HepG2 (cell line): ENCODE measurements at regions not wholly inside any gene's neighbourhood (a gene's known extent, or its start where the extent isn't known, plus 50 kb on each side); places are given as distances from the start of the nearest gene placed in this dataset.

Source experiments
- ATAC-seq: fragments of 200-7000 bp; cut with Tn5 transposase; 3 replicates; pipeline ENCODE4 v1.9.1; 2020; ENCODE audit warnings: mild to moderate bottlenecking, moderate library complexity
- BruUV-seq: library from RNA; stranded (reverse); fragments of 400-500 nt; replicated peaks from 2 replicates; lab custom pipeline; 2021; lab: Mats Ljungman, UMichigan
- CTCF ChIA-PET: fragments of 300-600 bp; formaldehyde crosslinking; extraction: SDS; loops from one replicate; lab custom pipeline; 2021; ENCODE audit warnings: low total read pairs, inconsistent platforms, low intra/inter-chr PET ratio; lab: Yijun Ruan, JAX
- POLR2A ChIA-PET: fragments of 350-600 bp; sonication (Branson Sonifier 250); formaldehyde crosslinking; loops from one replicate; lab custom pipeline; 2020; ENCODE audit warnings: antibody characterized with exemption, inconsistent platforms; lab: Yijun Ruan, JAX
- DNase-seq: peaks from one replicate; pipeline ENCODE4 v3.0.0-alpha.2; 2015; ENCODE audit warnings: low spot score
- FAIRE-seq: peaks from 3 replicates; lab custom pipeline; 2011; peaks lifted over from hg19 to GRCh38; lab: Jason Lieb, UNC
- H2AFZ ChIP-seq: one replicate; pipeline ENCODE4 v1.6.1; 2011; ENCODE audit warnings: low read length, inconsistent platforms
- H3K27ac ChIP-seq: fragments of 300-600 bp; 3 replicates; pipeline ENCODE4 v1.8.0; 2011; ENCODE audit warnings: mixed run types, mild to moderate bottlenecking, mixed read lengths, low read length, inconsistent platforms; ENCODE audit not compliant: insufficient read depth; ENCODE audit errors: extremely low read length
- H3K27me3 ChIP-seq, 2 experiments: fragments of 200-600 bp in 1 of 2; 2 replicates in 1 of 2; 3 replicates in 1 of 2; pipeline versions ENCODE4 v1.6.0 to v1.8.0; 2011; ENCODE audit warnings: low read length in 2 of 2, mild to moderate bottlenecking in 2 of 2, moderate library complexity in 2 of 2, inconsistent platforms in 1 of 2; ENCODE audit not compliant: insufficient read depth in 2 of 2, control insufficient read depth in 1 of 2
- H3K36me3 ChIP-seq, 2 experiments: fragments of 200-600 bp in 1 of 2; replicated peaks in 1 of 2; 2 replicates in 1 of 2; 3 replicates in 1 of 2; pipeline versions ENCODE4 v1.5.1 to v1.8.0; 2011; ENCODE audit warnings: low read length in 2 of 2, inconsistent platforms in 1 of 2; ENCODE audit not compliant: insufficient read depth in 2 of 2, control insufficient read depth in 1 of 2
- H3K4me1 ChIP-seq: 2 replicates; pipeline ENCODE4 v1.5.1; 2012; ENCODE audit warnings: low read length, inconsistent platforms; ENCODE audit not compliant: insufficient read depth
- H3K4me2 ChIP-seq: 2 replicates; pipeline ENCODE4 v1.6.0; 2011; ENCODE audit warnings: low read depth, low read length, inconsistent platforms
- H3K4me3 ChIP-seq, 3 experiments: fragments of 200-600 bp in 1 of 3; sonication (generic), shearing (Covaris generic) in 1 of 3; replicated peaks in 1 of 3; 2 replicates each; pipeline ENCODE4 v1.5.1; 2011 to 2016; ENCODE audit warnings: low read length in 3 of 3, inconsistent platforms in 2 of 3, low read depth in 2 of 3, mild to moderate bottlenecking in 2 of 3, control low read depth in 1 of 3, mixed read lengths in 1 of 3; ENCODE audit not compliant: insufficient read depth in 1 of 3
- H3K79me2 ChIP-seq: one replicate; pipeline ENCODE4 v1.6.1; 2011; ENCODE audit warnings: low read length, inconsistent platforms; ENCODE audit not compliant: insufficient read depth
- H3K9ac ChIP-seq: 2 replicates; pipeline ENCODE4 v1.6.0; 2011; ENCODE audit warnings: mild to moderate bottlenecking, low read depth, low read length, inconsistent platforms; ENCODE audit not compliant: insufficient read depth
- H3K9me3 ChIP-seq: 2 replicates; pipeline ENCODE4 v1.5.1; 2012; ENCODE audit warnings: mild to moderate bottlenecking, low read length
- H4K20me1 ChIP-seq: 2 replicates; pipeline ENCODE4 v1.6.0; 2011; ENCODE audit warnings: inconsistent platforms, mild to moderate bottlenecking, low read length, moderate library complexity; ENCODE audit not compliant: insufficient read depth
- KLF9 ChIP-seq: IDR thresholded peaks from 2 replicates; pipeline ENCODE4 v1.6.1; 2016; ENCODE audit warnings: low read depth
- NR2C2 ChIP-seq: sonication (generic); formaldehyde crosslinking; IDR thresholded peaks from 2 replicates; pipeline ENCODE4 v1.4.0; 2020; ENCODE audit warnings: missing genetic modification reagents, mild to moderate bottlenecking, moderate library complexity, borderline replicate concordance
- XBP1 ChIP-seq: sonication (generic); formaldehyde crosslinking; IDR thresholded peaks from 2 replicates; pipeline ENCODE4 v1.5.0; 2020; ENCODE audit warnings: missing genetic modification reagents
- ZFP90 ChIP-seq: sonication (generic); formaldehyde crosslinking; IDR thresholded peaks from 2 replicates; pipeline ENCODE4 v1.8.0; 2022; ENCODE audit warnings: missing genetic modification reagents, mild to moderate bottlenecking, inconsistent platforms, borderline replicate concordance
- WGBS: methylation state at CpG from one replicate; pipeline ENCODE4 v1.1.6; 2017; ENCODE audit warnings: low lambda C conversion rate; 5-methylcytosine and 5-hydroxymethylcytosine counted together
- in situ Hi-C: cut with HindIII; loops from 2 replicates; pipeline ENCODE4 v1.10.0; 2017; ENCODE audit warnings: low pct_unique_long_range_greater_than_20kb; ENCODE audit not compliant: extremely low pct_ligation_motif_present
- intact Hi-C: fragments of 100-400 bp; cut with micrococcal nuclease; formaldehyde crosslinking; loops from one replicate; pipeline ENCODE4 v1.10.0; 2022; ENCODE audit not compliant: unreplicated experiment
- TF ChIP-seq, protein P1 (sequence below): fragments of 450-650 bp; IDR thresholded peaks from 2 replicates; pipeline ENCODE4 v1.6.1; 2016
- TF ChIP-seq, protein P2 (sequence below): IDR thresholded peaks from 2 replicates; pipeline ENCODE4 v1.6.1; 2016; ENCODE audit warnings: mild to moderate bottlenecking
- TF ChIP-seq, protein P3 (sequence below): sonication (generic); formaldehyde crosslinking; IDR thresholded peaks from 2 replicates; pipeline ENCODE4 v1.8.0; 2023; ENCODE audit warnings: mild to moderate bottlenecking, missing genetic modification reagents
- TF ChIP-seq, protein P4 (sequence below): IDR thresholded peaks from 2 replicates; pipeline ENCODE4 v1.6.1; 2012; ENCODE audit warnings: low read depth, low read length, improper control_type of control experiment
- TF ChIP-seq, protein P5 (sequence below): sonication (generic); formaldehyde crosslinking; conservative IDR thresholded peaks from 2 replicates; pipeline ENCODE4 v1.8.1; 2023; ENCODE audit warnings: missing genetic modification reagents
- TF ChIP-seq, protein P6 (sequence below): sonication (generic); formaldehyde crosslinking; IDR thresholded peaks from 2 replicates; pipeline ENCODE4 v1.5.1; 2020; ENCODE audit warnings: missing genetic modification reagents, mild to moderate bottlenecking, borderline replicate concordance

DNA sequence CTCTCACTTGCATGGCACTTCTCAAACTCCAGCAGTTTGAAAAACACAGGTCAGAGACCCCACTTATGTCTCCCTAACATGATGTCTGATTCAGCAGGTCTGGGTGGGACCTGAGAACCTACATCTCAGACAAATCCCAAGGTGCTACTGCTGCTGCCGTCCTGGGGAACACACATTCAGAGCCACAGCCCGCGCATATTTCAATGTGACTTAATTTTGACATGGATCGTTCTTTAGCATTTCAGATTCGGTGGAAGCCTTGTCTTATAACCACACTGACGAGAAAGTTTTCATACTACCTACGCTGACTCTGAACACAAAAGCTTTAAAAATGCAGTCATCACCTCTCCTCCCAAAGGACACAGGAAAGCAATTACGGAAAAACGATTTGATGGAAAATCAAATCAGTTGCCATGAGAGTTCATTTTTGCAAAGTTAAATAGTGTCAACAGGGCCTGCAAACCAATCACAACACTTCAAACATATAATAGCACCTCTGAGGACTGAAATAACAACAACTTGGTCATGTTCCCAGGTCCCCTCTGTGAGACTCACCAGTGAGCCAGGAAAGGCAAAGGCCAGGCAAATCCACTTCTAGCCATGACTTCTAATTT is 132.6 kb downstream of the SHANK2 start:
- Histone ChIP-seq H2AFZ (no peak overlapping the region), H3K27ac (no peak overlapping the region), H4K20me1 (peaks cover 10% of the 10 kb centered on the region; the same call in 1 of the 2 replicates)
- WGBS: 98% methylated on average over 9 of the region's 9 CpGs
- BruUV-seq: no TSS peak
- TF ChIP-seq ZFP90 (no peak), XBP1 (CRISPR knock-in tag) (no peak), NR2C2 (CRISPR knock-in tag) (no peak), KLF9 (CRISPR knock-in tag) (no peak)
- TF ChIP-seq, protein P1, sequence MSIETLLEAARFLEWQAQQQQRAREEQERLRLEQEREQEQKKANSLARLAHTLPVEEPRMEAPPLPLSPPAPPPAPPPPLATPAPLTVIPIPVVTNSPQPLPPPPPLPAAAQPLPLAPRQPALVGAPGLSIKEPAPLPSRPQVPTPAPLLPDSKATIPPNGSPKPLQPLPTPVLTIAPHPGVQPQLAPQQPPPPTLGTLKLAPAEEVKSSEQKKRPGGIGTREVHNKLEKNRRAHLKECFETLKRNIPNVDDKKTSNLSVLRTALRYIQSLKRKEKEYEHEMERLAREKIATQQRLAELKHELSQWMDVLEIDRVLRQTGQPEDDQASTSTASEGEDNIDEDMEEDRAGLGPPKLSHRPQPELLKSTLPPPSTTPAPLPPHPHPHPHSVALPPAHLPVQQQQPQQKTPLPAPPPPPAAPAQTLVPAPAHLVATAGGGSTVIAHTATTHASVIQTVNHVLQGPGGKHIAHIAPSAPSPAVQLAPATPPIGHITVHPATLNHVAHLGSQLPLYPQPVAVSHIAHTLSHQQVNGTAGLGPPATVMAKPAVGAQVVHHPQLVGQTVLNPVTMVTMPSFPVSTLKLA: no peak
- TF ChIP-seq, protein P2, sequence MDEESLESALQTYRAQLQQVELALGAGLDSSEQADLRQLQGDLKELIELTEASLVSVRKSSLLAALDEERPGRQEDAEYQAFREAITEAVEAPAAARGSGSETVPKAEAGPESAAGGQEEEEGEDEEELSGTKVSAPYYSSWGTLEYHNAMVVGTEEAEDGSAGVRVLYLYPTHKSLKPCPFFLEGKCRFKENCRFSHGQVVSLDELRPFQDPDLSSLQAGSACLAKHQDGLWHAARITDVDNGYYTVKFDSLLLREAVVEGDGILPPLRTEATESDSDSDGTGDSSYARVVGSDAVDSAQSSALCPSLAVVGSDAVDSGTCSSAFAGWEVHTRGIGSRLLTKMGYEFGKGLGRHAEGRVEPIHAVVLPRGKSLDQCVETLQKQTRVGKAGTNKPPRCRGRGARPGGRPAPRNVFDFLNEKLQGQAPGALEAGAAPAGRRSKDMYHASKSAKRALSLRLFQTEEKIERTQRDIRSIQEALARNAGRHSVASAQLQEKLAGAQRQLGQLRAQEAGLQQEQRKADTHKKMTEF (CRISPR knock-in tag): no peak
- TF ChIP-seq, protein P3, sequence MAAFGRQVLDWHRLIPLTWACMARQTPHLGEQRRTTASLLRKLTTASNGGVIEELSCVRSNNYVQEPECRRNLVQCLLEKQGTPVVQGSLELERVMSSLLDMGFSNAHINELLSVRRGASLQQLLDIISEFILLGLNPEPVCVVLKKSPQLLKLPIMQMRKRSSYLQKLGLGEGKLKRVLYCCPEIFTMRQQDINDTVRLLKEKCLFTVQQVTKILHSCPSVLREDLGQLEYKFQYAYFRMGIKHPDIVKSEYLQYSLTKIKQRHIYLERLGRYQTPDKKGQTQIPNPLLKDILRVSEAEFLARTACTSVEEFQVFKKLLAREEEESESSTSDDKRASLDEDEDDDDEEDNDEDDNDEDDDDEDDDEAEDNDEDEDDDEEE (CRISPR knock-in tag): no peak
- TF ChIP-seq, protein P4, sequence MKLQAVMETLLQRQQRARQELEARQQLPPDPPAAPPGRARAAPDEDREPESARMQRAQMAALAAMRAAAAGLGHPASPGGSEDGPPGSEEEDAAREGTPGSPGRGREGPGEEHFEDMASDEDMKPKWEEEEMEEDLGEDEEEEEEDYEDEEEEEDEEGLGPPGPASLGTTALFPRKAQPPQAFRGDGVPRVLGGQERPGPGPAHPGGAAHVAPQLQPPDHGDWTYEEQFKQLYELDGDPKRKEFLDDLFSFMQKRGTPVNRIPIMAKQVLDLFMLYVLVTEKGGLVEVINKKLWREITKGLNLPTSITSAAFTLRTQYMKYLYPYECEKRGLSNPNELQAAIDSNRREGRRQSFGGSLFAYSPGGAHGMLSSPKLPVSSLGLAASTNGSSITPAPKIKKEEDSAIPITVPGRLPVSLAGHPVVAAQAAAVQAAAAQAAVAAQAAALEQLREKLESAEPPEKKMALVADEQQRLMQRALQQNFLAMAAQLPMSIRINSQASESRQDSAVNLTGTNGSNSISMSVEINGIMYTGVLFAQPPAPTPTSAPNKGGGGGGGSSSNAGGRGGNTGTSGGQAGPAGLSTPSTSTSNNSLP: no peak
- TF ChIP-seq, protein P5, sequence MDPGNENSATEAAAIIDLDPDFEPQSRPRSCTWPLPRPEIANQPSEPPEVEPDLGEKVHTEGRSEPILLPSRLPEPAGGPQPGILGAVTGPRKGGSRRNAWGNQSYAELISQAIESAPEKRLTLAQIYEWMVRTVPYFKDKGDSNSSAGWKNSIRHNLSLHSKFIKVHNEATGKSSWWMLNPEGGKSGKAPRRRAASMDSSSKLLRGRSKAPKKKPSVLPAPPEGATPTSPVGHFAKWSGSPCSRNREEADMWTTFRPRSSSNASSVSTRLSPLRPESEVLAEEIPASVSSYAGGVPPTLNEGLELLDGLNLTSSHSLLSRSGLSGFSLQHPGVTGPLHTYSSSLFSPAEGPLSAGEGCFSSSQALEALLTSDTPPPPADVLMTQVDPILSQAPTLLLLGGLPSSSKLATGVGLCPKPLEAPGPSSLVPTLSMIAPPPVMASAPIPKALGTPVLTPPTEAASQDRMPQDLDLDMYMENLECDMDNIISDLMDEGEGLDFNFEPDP (CRISPR knock-in tag): no peak
- TF ChIP-seq, protein P6, sequence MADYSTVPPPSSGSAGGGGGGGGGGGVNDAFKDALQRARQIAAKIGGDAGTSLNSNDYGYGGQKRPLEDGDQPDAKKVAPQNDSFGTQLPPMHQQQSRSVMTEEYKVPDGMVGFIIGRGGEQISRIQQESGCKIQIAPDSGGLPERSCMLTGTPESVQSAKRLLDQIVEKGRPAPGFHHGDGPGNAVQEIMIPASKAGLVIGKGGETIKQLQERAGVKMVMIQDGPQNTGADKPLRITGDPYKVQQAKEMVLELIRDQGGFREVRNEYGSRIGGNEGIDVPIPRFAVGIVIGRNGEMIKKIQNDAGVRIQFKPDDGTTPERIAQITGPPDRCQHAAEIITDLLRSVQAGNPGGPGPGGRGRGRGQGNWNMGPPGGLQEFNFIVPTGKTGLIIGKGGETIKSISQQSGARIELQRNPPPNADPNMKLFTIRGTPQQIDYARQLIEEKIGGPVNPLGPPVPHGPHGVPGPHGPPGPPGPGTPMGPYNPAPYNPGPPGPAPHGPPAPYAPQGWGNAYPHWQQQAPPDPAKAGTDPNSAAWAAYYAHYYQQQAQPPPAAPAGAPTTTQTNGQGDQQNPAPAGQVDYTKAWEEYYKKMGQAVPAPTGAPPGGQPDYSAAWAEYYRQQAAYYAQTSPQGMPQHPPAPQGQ (CRISPR knock-in tag): no peak
- TF ChIP-seq, all 625 proteins: peak for 0
- Histone ChIP-seq H3K27me3 (no peaks in the 10 kb centered on the region), H3K4me3 (no peak overlapping the region), H3K4me1 (no peaks in the 10 kb centered on the region), H3K4me2 (no peak overlapping the region), H3K36me3 (peaks cover 25 to 49% of the 10 kb centered on the region in 2 experiments), H3K9ac (no peak overlapping the region), H3K9me3 (no peaks in the 10 kb centered on the region), H3K79me2 (no peaks in the 10 kb centered on the region)
- POLR2A ChIA-PET: interaction anchor here (1.9 kb wide), 1 partner anchor 133 kb away, joined by 8 read pairs; the partner anchor contains the start of gene SHANK2
- CTCF ChIA-PET: interaction anchor here (1.0 to 2.5 kb wide), 3 partner anchors 209 to 300 kb away, joined by 4 to 10 read pairs (median 7); no protein-coding TSS in a partner anchor
- FAIRE-seq (no peak), DNase-seq (no peak), ATAC-seq (no peak)
- in situ Hi-C loops (no loop called here), intact Hi-C loops (loop anchor here (1.0 kb wide), 1 partner anchor 210 kb away; no protein-coding TSS in a partner anchor)
